Progenitor cell of endocrine pancreas (in vitro differentiated cells): ENCODE measurements at regions not wholly inside any gene's neighbourhood (a gene's known extent, or its start where the extent isn't known, plus 50 kb on each side); places are given as distances from the start of the nearest gene placed in this dataset.
A peak's percentile ranks its signal among the peaks of the same experiment; 100 is the strongest.

Experiments
- DNase-seq: peaks from one replicate; pipeline ENCODE4 v3.0.0; 2021; ENCODE audit warnings: low spot score; ENCODE audit not compliant: unreplicated experiment
- H3K27ac Mint-ChIP-seq: 2 replicates; pipeline ENCODE4 v1.8.0; 2021; ENCODE audit warnings: mild to moderate bottlenecking, moderate library complexity, mixed read lengths
- H3K27me3 Mint-ChIP-seq: 2 replicates; pipeline ENCODE4 v1.8.0; 2021; ENCODE audit warnings: mixed read lengths
- H3K36me3 Mint-ChIP-seq: 2 replicates; pipeline ENCODE4 v1.8.0; 2022; ENCODE audit warnings: mixed read lengths; ENCODE audit not compliant: insufficient read depth
- H3K4me1 Mint-ChIP-seq: 2 replicates; pipeline ENCODE4 v1.8.0; 2021; ENCODE audit warnings: low read depth, mixed read lengths
- H3K4me3 Mint-ChIP-seq: 2 replicates; pipeline ENCODE4 v1.8.0; 2021; ENCODE audit warnings: low read depth, mild to moderate bottlenecking, moderate library complexity, mixed read lengths
- H3K9me3 Mint-ChIP-seq: 2 replicates; pipeline ENCODE4 v1.8.0; 2021; ENCODE audit warnings: low read depth, mixed read lengths
- TF ChIP-seq, protein P1 (sequence below): fragments of 200-600 bp; sonication (generic); IDR thresholded peaks from one replicate; pipeline ENCODE4 v1.5.0; 2021; ENCODE audit warnings: antibody characterized with exemption, mild to moderate bottlenecking; ENCODE audit not compliant: unreplicated experiment

DNA sequence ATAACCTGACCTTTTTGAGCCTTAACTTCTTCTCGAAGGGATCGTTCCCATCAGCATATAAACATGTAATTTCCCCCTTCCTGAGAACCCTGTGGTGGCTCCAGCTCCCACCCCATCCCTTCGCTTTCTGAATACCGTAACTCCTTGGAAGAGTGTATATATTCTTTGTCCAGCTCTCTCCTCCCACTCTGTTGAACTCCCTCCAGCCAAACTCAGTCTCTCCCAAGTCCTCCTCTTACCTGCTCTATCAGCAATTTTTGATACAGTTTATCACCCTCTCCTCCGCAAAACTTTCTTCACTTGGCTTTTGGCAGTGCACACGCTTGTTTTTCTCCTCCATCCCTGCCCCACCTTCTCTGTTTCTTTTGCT is 109.9 kb upstream of the SLC25A33 start:
- Mint-ChIP-seq H3K27me3 (no peaks in the 10 kb centered on the region), H3K9me3 (no peaks in the 10 kb centered on the region)
- no peak for DNase-seq

DNA sequence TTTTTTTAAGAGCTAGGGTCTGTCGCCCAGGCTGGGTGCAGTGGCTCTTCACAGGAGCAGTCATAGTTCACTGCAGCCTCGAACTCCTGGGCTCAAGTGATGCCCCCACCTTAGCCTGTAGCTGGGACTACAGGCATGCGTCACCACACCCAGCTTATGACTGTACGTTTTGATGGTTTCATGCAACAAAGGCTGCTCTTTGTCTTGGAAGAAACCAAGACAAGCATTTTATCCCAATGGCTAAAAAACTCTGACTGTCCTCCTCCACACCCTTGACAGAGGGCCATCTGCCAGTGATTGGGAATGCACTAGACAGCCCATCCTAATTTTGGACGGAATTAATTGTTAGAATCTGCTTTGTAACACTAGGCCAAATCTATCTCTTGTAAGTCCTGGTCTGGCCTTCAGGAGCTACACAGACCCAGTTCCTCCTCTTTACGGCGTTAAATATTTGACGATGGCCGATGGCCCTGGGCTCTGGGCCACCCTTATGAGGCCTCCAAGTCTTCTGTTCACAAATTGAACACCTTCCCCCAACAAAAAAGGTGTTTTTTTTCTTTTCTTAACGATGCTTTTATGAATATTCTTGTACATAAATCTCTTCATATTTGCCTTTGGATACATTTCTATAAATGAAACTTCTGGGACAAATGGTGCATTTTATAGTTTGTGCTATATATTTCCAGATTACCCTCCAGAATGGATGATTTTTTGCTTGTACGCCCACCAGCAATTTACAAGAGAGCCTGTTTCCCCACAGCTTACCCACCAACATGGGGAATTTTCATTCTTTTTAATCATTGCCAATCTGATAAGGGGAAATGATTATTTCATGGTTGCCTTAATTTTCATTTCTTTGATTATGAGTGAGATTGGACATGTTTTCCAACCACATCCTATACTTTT is 104.8 kb upstream of the SLC25A33 start:
- H3K9me3 Mint-ChIP-seq: no peaks in the 10 kb centered on the region
- H3K36me3 Mint-ChIP-seq: no peaks in the 10 kb centered on the region
- H3K27ac Mint-ChIP-seq: peak overlapping the region; percentile 86
- TF ChIP-seq, protein P1, sequence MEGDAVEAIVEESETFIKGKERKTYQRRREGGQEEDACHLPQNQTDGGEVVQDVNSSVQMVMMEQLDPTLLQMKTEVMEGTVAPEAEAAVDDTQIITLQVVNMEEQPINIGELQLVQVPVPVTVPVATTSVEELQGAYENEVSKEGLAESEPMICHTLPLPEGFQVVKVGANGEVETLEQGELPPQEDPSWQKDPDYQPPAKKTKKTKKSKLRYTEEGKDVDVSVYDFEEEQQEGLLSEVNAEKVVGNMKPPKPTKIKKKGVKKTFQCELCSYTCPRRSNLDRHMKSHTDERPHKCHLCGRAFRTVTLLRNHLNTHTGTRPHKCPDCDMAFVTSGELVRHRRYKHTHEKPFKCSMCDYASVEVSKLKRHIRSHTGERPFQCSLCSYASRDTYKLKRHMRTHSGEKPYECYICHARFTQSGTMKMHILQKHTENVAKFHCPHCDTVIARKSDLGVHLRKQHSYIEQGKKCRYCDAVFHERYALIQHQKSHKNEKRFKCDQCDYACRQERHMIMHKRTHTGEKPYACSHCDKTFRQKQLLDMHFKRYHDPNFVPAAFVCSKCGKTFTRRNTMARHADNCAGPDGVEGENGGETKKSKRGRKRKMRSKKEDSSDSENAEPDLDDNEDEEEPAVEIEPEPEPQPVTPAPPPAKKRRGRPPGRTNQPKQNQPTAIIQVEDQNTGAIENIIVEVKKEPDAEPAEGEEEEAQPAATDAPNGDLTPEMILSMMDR: no peak
- no peaks in the 10 kb centered on the region for H3K27me3 Mint-ChIP-seq
- no peak for DNase-seq
- no peak overlapping the region for H3K4me3 Mint-ChIP-seq
- peaks cover 43% of the 10 kb centered on the region for H3K4me1 Mint-ChIP-seq

More for the DNA sequence above, 109.9 kb upstream of the SLC25A33 start:
- H3K27ac Mint-ChIP-seq: peak overlapping the region; percentile 94
- H3K4me1 Mint-ChIP-seq: peaks cover 10% of the 10 kb centered on the region
- TF ChIP-seq, protein P1: no peak
- peak overlapping the region; percentile 80 for H3K4me3 Mint-ChIP-seq
- H3K36me3 Mint-ChIP-seq: no peaks in the 10 kb centered on the region

DNA sequence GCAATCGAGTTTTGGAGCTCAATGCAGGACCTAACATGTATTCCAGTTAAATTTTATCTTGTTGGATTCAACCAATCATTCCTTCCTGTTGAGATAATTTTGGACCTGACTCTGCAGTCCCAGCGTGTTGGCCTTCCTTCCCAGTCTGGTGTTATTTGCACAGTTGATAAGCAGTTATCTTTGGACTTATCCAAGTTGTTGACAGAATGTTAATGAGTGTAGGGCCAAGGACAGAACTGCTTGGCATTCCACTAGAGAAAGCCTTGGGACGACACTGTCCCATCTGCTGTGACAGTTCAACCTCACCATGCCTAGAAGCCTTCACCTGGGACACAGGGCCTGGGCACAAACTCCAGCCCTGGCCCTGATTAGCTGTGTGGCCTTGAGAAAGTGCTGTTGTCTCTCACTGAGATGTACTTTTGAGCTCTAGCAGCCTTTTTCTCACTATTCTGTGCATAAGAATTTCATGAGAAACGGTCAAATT is 104.1 kb upstream of the SLC25A33 start:
- Mint-ChIP-seq H3K4me1 (peaks cover 45% of the 10 kb centered on the region), H3K36me3 (no peaks in the 10 kb centered on the region), H3K27ac (peak overlapping the region; percentile 86), H3K4me3 (no peak overlapping the region), H3K27me3 (no peaks in the 10 kb centered on the region), H3K9me3 (no peaks in the 10 kb centered on the region)
- no peak for DNase-seq
- TF ChIP-seq, protein P1: no peak

DNA sequence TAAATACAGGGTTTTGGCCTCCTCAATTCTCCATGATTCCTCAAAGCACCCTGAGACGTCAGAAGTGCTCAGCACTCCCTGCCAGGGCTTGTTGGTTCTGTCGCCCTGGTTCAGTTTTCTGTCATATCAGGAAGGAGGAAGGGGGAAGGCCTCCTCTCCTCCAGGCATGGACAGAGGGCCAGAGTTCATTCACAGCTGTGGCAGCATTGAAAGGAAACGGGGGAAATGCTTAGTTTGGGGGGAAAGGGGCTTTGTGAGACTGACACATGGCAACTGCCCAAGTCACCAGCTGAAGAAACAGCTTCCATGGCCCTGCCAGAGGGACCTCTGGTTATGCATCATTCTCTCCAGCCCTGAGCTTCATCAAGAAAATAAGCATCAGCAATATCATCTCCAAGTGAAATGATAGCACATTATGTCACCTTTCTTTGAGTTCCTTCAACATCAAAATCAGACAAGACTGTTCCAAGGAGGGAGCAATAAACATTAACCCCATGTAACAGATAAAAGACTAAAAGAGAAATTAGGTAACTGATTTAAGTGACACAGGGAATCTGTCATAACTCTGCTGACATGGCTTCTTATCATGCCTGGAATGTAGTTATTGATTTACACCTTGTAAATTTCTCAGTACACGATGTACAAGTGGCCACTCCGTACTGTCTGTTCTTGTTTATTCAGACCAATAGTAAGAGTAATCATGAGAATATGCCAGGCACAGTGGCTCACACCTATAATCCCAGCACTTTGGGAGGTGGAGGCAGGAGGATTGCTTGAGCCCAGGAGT is 103.2 kb upstream of the SLC25A33 start:
- peaks cover 50% of the 10 kb centered on the region for H3K4me1 Mint-ChIP-seq
- H3K4me3 Mint-ChIP-seq: no peak overlapping the region
- H3K36me3 Mint-ChIP-seq: no peaks in the 10 kb centered on the region
- no peaks in the 10 kb centered on the region for H3K9me3 Mint-ChIP-seq
- TF ChIP-seq, protein P1: no peak
- H3K27ac Mint-ChIP-seq: peak overlapping the region; percentile 86
- H3K27me3 Mint-ChIP-seq: peaks cover 2% of the 10 kb centered on the region
- no peak for DNase-seq

DNA sequence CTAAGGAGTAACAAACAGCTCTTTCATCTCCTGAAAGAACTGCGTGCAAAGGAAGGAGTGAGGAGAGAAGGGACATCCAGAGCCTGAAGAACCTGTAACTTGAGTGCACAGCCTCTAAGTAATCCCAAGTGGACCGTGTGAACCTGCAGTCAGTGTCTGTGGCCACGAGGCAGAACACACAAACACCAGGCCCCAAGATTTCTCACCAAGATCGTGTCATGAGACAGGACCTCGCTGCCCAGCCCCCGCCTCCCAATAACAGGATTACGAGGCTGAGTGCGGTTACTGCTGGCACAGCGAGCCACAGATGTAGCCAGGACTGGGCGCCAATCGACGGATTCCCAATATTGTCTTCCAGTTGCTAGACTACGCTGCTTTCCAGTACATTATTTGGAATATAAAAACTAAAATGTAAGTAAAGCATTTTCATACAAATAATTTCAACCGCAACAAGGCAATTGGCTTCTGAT is 101.3 kb upstream of the SLC25A33 start:
- TF ChIP-seq, protein P1: no peak
- peaks cover 57% of the 10 kb centered on the region for H3K4me1 Mint-ChIP-seq
- H3K27ac Mint-ChIP-seq: peak overlapping the region; percentile 29
- peaks cover 3% of the 10 kb centered on the region for H3K27me3 Mint-ChIP-seq
- DNase-seq: no peak
- no peak overlapping the region for H3K4me3 Mint-ChIP-seq
- no peaks in the 10 kb centered on the region for H3K9me3 Mint-ChIP-seq
- no peaks in the 10 kb centered on the region for H3K36me3 Mint-ChIP-seq
